Stomach smooth muscle (tissue), 2 donors: ENCODE measurements at regions not wholly inside any gene's neighbourhood (a gene's known extent, or its start where the extent isn't known, plus 50 kb on each side); places are given as distances from the start of the nearest gene placed in this dataset.
"Not testable (repeated sequence)": the region's sequence is repeated elsewhere in the genome, so short reads cannot be mapped to it uniquely, and the experiment has no call there.

Source experiments
- H3K27ac ChIP-seq: one replicate; pipeline ENCODE4 v1.7.0; 2013; ENCODE audit warnings: mild to moderate bottlenecking, low read length, inconsistent platforms
- H3K27me3 ChIP-seq, 2 donors: one replicate each; pipeline ENCODE4 v1.7.0; 2013; ENCODE audit warnings: low read length in 2 of 2; ENCODE audit not compliant: insufficient read depth in 2 of 2, control insufficient read depth in 1 of 2
- H3K36me3 ChIP-seq, 2 donors: one replicate each; pipeline ENCODE4 v1.7.0; 2013; ENCODE audit warnings: low read length in 2 of 2; ENCODE audit not compliant: control insufficient read depth in 2 of 2, insufficient read depth in 2 of 2
- H3K4me1 ChIP-seq: one replicate; pipeline ENCODE4 v1.7.0; 2013; ENCODE audit warnings: low read length; ENCODE audit not compliant: control insufficient read depth, insufficient read depth
- H3K4me3 ChIP-seq, 2 donors: one replicate each; pipeline ENCODE4 v1.7.0; 2013; ENCODE audit warnings: low read length in 2 of 2
- H3K9ac ChIP-seq, 2 donors: one replicate each; pipeline ENCODE4 v1.7.0; 2013; ENCODE audit warnings: low read length in 2 of 2, mild to moderate bottlenecking in 1 of 2
- H3K9me3 ChIP-seq, 2 donors: one replicate each; pipeline ENCODE4 v1.7.0; 2013; ENCODE audit warnings: low read length in 2 of 2; ENCODE audit not compliant: control insufficient read depth in 2 of 2
- donor health status: healthy.
- donor health status: Pancreatic carcinoma.

DNA sequence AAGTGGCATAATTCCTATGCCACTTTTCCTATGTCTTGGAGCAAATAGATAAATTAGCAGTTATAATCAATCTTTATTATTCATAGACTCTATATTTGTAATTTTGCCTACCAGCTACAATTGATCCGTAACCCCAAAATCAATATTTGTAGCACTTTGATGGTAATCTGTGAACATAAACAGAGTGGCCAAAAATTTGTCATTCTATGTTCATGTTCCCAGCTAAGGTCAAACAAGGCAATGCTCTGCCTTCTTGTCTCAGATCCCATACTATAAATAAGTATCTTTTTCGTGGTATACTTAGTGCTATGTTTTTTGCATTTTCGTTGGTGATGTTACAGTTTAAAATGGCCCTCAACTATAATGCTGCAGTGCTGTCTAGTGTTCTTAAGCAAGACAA, 228.5 kb downstream of the FZD1 start:
- Histone ChIP-seq H3K27ac (no peak overlapping the region), H3K9me3 (peaks cover 0 to 2% of the 10 kb centered on the region in 2 donors), H3K4me3 (no peak overlapping the region), H3K36me3 (no peaks in the 10 kb centered on the region), H3K9ac (no peak overlapping the region), H3K4me1 (no peaks in the 10 kb centered on the region), H3K27me3 (no peaks in the 10 kb centered on the region)

DNA sequence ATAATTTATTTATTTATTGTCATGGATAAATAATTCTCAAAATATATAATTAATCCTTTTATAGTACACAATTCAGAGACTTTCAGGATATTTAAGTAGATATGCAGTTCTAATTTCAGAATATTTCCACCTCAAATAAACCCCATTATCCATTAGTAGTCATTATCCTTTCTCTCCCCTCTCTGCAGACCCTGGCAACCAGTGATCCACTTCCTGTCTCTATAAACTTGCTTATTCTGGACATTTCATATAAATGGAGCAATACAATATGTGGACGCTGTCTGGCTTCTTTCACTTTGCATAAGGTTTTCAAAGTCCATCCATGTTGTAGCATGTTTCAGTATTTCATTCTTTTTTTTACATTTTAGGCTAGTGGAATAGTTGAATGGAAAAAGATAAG, 230.2 kb downstream of the FZD1 start:
- no peaks in the 10 kb centered on the region for H3K36me3 ChIP-seq
- no peak overlapping the region for H3K4me3 ChIP-seq
- no peaks in the 10 kb centered on the region for H3K27me3 ChIP-seq
- no peak overlapping the region for H3K9ac ChIP-seq
- H3K4me1 ChIP-seq: no peaks in the 10 kb centered on the region
- no peak overlapping the region for H3K27ac ChIP-seq
- H3K9me3 ChIP-seq: peaks cover 0 to 2% of the 10 kb centered on the region in 2 donors

DNA sequence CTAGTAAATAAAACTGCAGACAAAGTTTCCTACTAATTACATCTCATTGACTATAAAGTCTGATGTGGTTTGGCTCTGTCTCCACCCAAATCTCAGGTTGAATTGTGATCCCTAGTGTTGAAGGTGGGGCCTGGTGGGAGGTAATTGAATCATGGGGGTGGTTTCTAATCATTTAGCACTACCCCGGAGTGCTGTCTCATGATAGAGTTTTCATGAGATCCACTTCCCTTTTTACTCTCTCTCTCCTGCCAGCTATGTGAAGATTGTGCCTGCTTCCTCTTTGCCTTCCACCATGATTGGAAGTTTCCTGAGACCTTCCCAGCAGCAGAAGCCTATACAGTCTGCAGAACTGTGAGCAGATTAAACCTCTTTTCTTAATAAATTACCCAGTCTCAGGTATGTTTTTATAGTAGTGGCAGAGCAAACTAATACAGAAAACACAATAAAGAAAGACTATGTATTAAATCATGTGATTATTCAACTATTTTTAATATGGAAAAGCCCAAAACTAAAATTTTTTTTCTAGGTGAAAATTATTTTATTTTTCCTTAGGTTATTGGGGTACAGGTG, 232.1 kb downstream of the FZD1 start:
- H3K9me3 ChIP-seq: no peaks in the 10 kb centered on the region
- H3K36me3 ChIP-seq: no peaks in the 10 kb centered on the region
- H3K4me3 ChIP-seq: no peak overlapping the region
- H3K27ac ChIP-seq: no peak overlapping the region
- no peak overlapping the region for H3K9ac ChIP-seq
- H3K27me3 ChIP-seq: no peaks in the 10 kb centered on the region
- no peaks in the 10 kb centered on the region for H3K4me1 ChIP-seq

DNA sequence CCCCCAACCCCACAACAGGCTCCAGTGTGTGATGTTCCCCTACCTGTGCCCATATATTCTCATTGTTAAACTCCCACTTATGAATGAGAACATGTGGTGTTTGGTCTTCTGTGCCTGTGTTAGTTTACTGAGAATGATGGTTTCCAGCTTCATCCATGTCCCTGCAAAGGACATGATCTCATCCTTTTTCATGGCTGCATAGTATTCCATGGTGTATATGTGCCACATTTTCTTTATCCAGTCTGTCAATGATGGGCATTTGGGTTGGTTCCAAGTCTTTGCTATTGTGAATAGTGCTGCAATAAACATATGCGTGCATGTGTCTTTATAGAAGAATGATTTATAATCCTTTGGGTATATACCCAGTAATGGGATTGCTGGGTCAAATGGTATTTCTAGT, 233.0 kb downstream of the FZD1 start:
- H3K4me1 ChIP-seq, H3K27ac ChIP-seq, H3K36me3 ChIP-seq, H3K9ac ChIP-seq, H3K27me3 ChIP-seq, H3K9me3 ChIP-seq, H3K4me3 ChIP-seq: not testable (repeated sequence)

DNA sequence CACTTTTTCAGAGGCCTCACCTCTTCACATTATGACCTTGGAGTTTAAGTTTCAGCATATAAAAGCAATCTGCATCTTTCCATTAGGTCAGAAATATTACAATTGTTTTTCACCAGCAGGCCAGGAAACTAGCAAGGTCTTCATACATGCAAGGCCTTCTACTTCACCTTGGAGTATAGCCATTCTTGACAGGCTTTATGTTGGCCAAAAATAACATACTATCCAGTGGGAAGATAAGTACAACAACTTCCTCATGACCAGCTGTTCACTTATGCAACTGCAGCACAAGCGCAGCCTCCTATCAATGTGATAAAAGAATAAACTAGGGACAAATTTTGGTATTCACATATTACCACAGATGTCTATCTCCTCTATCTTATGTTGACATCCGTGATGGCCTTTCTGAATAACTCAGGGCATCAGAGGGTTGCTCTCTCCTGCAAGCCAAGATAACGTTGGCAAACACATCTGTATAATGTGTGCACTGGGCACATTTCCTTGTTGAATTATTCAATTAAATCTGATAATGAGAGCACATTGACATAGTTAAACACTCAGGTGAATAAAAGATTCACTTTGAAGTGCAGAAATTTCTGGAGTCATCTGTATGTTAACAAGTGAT, 239.8 kb downstream of the FZD1 start:
- H3K9ac ChIP-seq: no peak overlapping the region
- no peaks in the 10 kb centered on the region for H3K36me3 ChIP-seq
- H3K27ac ChIP-seq: no peak overlapping the region

DNA sequence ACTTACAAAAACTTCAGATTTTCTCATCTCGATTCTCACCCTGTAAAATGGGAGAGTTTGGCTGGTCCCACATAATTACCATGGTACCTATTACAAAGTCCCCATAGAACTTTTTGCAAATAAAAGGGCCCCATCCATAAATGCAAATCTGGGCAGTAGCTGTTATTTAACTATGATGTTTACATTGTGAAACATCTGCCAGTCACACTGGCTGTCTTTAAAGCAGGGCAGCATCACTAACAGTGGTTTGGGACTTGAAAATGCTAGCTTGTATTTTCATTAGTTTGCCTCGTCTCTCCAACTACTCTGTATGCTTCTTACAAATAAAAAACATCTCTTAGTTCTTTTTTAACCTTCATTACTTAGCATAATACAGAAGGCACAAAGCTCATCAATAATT, 240.7 kb downstream of the FZD1 start:
- no peaks in the 10 kb centered on the region for H3K9me3 ChIP-seq
- no peak overlapping the region for H3K9ac ChIP-seq
- no peak overlapping the region for H3K4me3 ChIP-seq
- no peaks in the 10 kb centered on the region for H3K4me1 ChIP-seq
- no peaks in the 10 kb centered on the region for H3K36me3 ChIP-seq
- H3K27me3 ChIP-seq: no peaks in the 10 kb centered on the region
- H3K27ac ChIP-seq: no peak overlapping the region

More for the DNA sequence above, 239.8 kb downstream of the FZD1 start:
- Histone ChIP-seq H3K9me3 (no peaks in the 10 kb centered on the region), H3K4me3 (no peak overlapping the region), H3K4me1 (no peaks in the 10 kb centered on the region), H3K27me3 (no peaks in the 10 kb centered on the region)

DNA sequence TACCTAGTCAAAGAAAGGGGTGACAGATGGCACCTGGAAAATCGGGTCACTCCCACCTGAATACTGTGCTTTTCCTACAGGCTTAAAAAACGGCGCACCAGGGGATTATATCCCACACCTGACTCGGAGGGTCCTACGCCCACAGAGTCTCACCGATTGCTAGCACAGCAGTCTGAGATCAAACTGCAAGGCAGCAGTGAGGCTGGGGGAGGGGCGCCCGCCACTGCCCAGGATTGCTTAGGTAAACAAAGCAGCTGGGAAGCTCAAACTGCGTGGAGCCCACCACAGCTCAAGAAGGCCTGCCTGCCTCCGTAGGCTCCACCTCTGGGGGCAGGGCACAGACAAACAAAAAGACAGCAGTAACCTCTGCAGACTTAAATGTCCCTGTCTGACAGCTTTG, 242.7 kb downstream of the FZD1 start:
- H3K4me1 ChIP-seq, H3K27ac ChIP-seq, H3K36me3 ChIP-seq, H3K4me3 ChIP-seq, H3K9me3 ChIP-seq, H3K27me3 ChIP-seq, H3K9ac ChIP-seq: not testable (repeated sequence)

DNA sequence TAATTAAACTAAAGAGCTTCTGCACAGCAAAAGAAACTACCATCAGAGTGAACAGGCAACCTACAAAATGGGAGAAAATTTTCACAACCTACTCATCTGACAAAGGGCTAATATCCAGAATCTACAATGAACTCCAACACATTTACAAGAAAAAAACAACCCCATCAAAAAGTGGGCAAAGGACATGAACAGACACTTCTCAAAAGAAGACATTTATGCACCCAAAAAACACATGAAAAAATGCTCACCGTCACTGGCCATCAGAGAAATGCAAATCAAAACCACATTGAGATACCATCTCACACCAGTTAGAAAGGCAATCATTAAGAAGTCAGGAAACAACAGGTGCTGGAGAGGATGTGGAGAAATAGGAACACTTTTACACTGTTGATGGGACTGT, 247.6 kb downstream of the FZD1 start:
- not testable (repeated sequence) for H3K9ac ChIP-seq, H3K4me1 ChIP-seq, H3K36me3 ChIP-seq, H3K4me3 ChIP-seq, H3K27me3 ChIP-seq, H3K27ac ChIP-seq, H3K9me3 ChIP-seq

DNA sequence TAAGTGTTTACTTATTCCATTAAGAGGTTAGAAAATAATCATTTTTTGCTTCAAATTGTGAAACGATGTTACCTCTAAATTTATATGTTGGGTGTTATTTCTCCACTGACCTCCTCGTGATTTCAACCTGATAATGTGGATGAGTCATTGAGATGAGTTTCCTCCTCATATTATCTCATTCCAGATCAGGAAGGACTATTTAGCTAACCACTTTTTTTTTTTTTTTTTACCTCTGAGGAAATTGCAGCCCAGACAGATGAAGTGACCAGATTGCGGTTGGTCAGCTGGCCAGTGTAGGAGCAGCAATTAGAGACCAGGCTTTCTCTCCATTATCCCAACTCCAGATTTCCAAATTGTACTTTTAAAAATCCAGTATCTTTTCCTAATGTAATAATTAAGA, 248.7 kb downstream of the FZD1 start:
- H3K9me3 ChIP-seq: no peaks in the 10 kb centered on the region
- no peak overlapping the region for H3K4me3 ChIP-seq
- H3K9ac ChIP-seq: no peak overlapping the region
- H3K36me3 ChIP-seq: no peaks in the 10 kb centered on the region
- no peaks in the 10 kb centered on the region for H3K27me3 ChIP-seq
- no peaks in the 10 kb centered on the region for H3K4me1 ChIP-seq
- no peak overlapping the region for H3K27ac ChIP-seq

DNA sequence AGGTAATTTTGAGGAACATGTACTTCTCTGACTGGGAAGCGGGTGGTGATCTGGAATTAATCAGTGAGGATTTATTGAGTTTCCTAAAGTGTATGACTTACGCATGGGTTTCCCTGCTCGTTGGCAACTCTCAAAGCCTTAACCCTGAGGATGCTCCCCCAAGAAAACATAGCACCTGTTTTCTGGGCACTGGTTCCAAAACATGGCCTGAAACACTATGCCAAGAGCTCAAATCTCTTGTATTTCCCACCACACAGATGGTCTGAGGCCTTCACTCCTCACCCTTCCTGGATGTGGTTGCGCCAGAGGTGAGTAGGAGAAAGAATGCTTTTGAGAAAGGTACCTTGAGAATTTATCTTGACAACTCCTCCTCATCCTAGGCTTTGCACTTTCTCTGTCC, 250.4 kb downstream of the FZD1 start:
- Histone ChIP-seq H3K4me1 (no peaks in the 10 kb centered on the region), H3K9me3 (no peaks in the 10 kb centered on the region), H3K27ac (no peak overlapping the region), H3K36me3 (no peaks in the 10 kb centered on the region), H3K27me3 (no peaks in the 10 kb centered on the region), H3K9ac (no peak overlapping the region), H3K4me3 (no peak overlapping the region)

DNA sequence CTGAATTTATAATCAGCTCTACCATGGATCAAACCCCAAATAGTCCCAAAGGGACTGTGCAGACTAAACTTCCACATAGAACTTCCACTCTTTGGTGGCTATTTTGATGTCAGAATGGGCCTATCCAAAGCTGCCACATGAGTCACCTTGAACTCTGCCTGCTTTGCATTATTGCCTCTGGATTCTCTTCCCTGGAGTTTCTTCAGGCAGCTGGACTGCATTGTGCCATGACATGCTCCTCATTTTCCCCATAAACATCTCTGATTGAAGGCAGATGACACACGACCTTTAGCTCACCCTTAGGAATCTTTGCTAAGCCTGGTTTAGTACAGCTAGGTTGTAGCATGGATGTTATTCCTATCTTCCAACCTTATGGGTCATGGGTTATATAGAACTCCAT, 251.7 kb downstream of the FZD1 start:
- no peaks in the 10 kb centered on the region for H3K27me3 ChIP-seq
- H3K4me1 ChIP-seq: no peaks in the 10 kb centered on the region
- no peaks in the 10 kb centered on the region for H3K36me3 ChIP-seq
- H3K9ac ChIP-seq: no peak overlapping the region
- no peak overlapping the region for H3K4me3 ChIP-seq
- H3K27ac ChIP-seq: no peak overlapping the region
- H3K9me3 ChIP-seq: no peaks in the 10 kb centered on the region
